ENCODE measurements at regions not wholly inside any gene's neighbourhood (a gene's known extent, or its start where the extent isn't known, plus 50 kb on each side); places are given as distances from the start of the nearest gene placed in this dataset.

- no peak for TF ChIP-seq YY1 (IDR thresholded peaks at IDR 0.05; ENCODE audit: low read depth)
- TF ChIP-seq REST (IDR thresholded peaks at IDR 0.05; ENCODE audit: low read depth): no peak
- no peak for TF ChIP-seq TAF1 (IDR thresholded peaks at IDR 0.05; ENCODE audit: low read depth)
- no peak for TF ChIP-seq RAD21 (IDR thresholded peaks at IDR 0.05; ENCODE audit: low read depth)
Measured at GRCh38 chr1:81605023-81605422, 195.7 kb upstream of the ADGRL2 start.
